Common myeloid progenitor, CD34-positive (primary cell): ENCODE measurements at regions not wholly inside any gene's neighbourhood (a gene's known extent, or its start where the extent isn't known, plus 50 kb on each side); places are given as distances from the start of the nearest gene placed in this dataset.

ENCODE experiments used
- CTCF ChIA-PET: fragments of 350-600 bp; sonication (Branson Sonifier 250); formaldehyde crosslinking; loops from one replicate; lab custom pipeline; 2021; ENCODE audit warnings: antibody characterized with exemption; lab: Charles Lee
- POLR2A ChIA-PET: fragments of 350-600 bp; sonication (Branson Sonifier 250); formaldehyde crosslinking; loops from one replicate; lab custom pipeline; 2021; ENCODE audit warnings: antibody characterized with exemption; lab: Charles Lee
- DNase-seq, 3 donors: peaks; one replicate each; pipeline versions ENCODE4 v3.0.0 to v3.0.0-alpha.2; 2013
- H3K27ac ChIP-seq, 2 experiments: 1 replicate in 1 of 2; 2 replicates in 1 of 2; pipeline ENCODE4 v1.7.0; 2013; ENCODE audit warnings: inconsistent platforms in 2 of 2, low read length in 2 of 2, mild to moderate bottlenecking in 2 of 2, low read depth in 1 of 2, moderate library complexity in 1 of 2; ENCODE audit not compliant: severe bottlenecking in 2 of 2, insufficient read depth in 1 of 2, poor library complexity in 1 of 2
- H3K27me3 ChIP-seq, 5 experiments: replicated peaks in 2 of 5; 1 replicate in 3 of 5; 2 replicates in 2 of 5; pipeline versions ENCODE4 v1.6.1 to v1.7.0; 2013; ENCODE audit warnings: low read length in 4 of 5, mild to moderate bottlenecking in 2 of 5, moderate library complexity in 2 of 5, inconsistent platforms in 1 of 5; ENCODE audit not compliant: insufficient read depth in 5 of 5, control insufficient read depth in 4 of 5
- H3K36me3 ChIP-seq, 4 experiments: 1 replicate in 2 of 4; 2 replicates in 2 of 4; pipeline versions ENCODE4 v1.6.1 to v1.7.0; 2013; ENCODE audit warnings: low read length in 3 of 4, control low read depth in 1 of 4, mild to moderate bottlenecking in 1 of 4; ENCODE audit not compliant: control insufficient read depth in 4 of 4, insufficient read depth in 4 of 4
- H3K4me1 ChIP-seq, 4 experiments: 1 replicate in 3 of 4; 2 replicates in 1 of 4; pipeline versions ENCODE4 v1.6.1 to v1.7.1; 2013; ENCODE audit warnings: low read length in 3 of 4, mild to moderate bottlenecking in 3 of 4, control low read depth in 1 of 4, inconsistent platforms in 1 of 4, moderate library complexity in 1 of 4; ENCODE audit not compliant: control insufficient read depth in 4 of 4, insufficient read depth in 4 of 4; ENCODE audit errors: control extremely low read depth in 1 of 4
- H3K4me3 ChIP-seq, 7 experiments: 1 replicate in 4 of 7; 2 replicates in 3 of 7; pipeline versions ENCODE4 v1.5.1 to v1.7.0; 2013; ENCODE audit warnings: mild to moderate bottlenecking in 7 of 7, low read length in 6 of 7, moderate library complexity in 6 of 7, inconsistent platforms in 2 of 7, low read depth in 2 of 7, control low read depth in 1 of 7; ENCODE audit not compliant: insufficient read depth in 4 of 7, control insufficient read depth in 1 of 7; ENCODE audit errors: extremely low read depth in 1 of 7
- H3K9me3 ChIP-seq, 5 experiments: 1 replicate in 4 of 5; 2 replicates in 1 of 5; pipeline versions ENCODE4 v1.6.1 to v1.7.1; 2013; ENCODE audit warnings: low read length in 4 of 5, mild to moderate bottlenecking in 2 of 5, inconsistent platforms in 1 of 5, low read depth in 1 of 5, moderate library complexity in 1 of 5; ENCODE audit not compliant: control insufficient read depth in 4 of 5, insufficient read depth in 2 of 5; ENCODE audit errors: control extremely low read depth in 1 of 5
- WGBS: methylation state at CpG from one replicate; pipeline ENCODE4 v1.1.5; 2013; ENCODE audit not compliant: insufficient coverage; 5-methylcytosine and 5-hydroxymethylcytosine counted together

DNA sequence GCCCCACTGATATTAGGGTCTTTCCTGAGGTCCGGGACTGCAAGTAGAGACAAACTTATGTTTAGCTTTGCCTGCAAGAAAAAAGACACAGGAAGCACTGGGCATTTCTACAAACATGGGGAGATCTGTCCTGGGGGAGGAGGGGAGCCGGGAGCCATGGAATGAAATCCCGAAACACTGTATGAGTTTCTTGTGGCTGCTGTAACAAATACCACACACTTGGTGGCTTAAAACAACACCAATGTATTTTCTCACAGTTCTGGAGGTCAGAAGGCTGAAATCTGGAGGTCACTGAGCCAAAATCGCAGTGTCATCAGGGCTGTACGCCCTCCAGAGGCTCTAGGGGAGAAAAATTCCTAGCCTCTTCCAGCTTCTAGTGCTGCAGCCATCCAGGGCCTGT, 114.0 kb upstream of the CHST15 start:
- H3K4me1 ChIP-seq = no peaks in the 10 kb centered on the region
- 98% methylated on average over 4 of the region's 5 CpGs for WGBS
- H3K36me3 ChIP-seq = no peaks in the 10 kb centered on the region
- peaks cover 0 to 3% (median 0%) of the 10 kb centered on the region in 5 experiments for H3K27me3 ChIP-seq
- ChIA-PET POLR2A (no interaction called here), CTCF (no interaction called here)
- no peak overlapping the region for H3K27ac ChIP-seq
- no peak for DNase-seq
- H3K4me3 ChIP-seq = no peak overlapping the region
- peaks cover 0 to 20% (median 9%) of the 10 kb centered on the region in 5 experiments for H3K9me3 ChIP-seq

- POLR2A ChIA-PET = no interaction called here
- Histone ChIP-seq H3K27me3 (peaks cover 0 to 3% (median 0%) of the 10 kb centered on the region in 5 experiments), H3K27ac (no peak overlapping the region), H3K4me3 (no peak overlapping the region), H3K4me1 (no peaks in the 10 kb centered on the region), H3K36me3 (no peaks in the 10 kb centered on the region), H3K9me3 (peaks cover 0 to 20% (median 7%) of the 10 kb centered on the region in 5 experiments)
- WGBS = 71% methylated on average over 4 of the region's 4 CpGs
- CTCF ChIA-PET = no interaction called here
- no peak for DNase-seq
These were observed 113.2 kb upstream of the CHST15 start for GRCh38 chr10:124206616-124207015.

DNA sequence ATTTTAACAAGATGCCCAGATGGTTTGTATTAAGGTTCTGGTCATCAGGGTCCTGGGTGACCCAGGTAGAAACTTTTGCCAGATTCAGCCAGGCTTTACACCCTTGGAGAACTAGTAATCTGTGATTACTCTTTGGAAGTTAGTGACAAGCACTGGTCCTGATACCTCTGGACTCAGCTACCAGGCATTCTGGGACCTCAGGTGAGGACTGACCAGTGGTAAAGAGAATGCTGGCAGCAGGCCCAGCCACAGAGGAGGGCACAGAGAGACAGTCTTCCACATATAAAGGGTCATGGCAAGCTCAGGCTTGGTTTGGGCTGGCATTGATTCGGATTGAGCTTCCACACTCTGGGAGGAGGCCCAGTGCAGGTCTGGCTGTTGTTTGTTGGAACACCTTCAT, 112.0 kb upstream of the CHST15 start:
- DNase-seq = no peak
- ChIA-PET CTCF (interaction anchor here (0.9 kb wide), 1 partner anchor 11 kb away, joined by 3 read pairs; no protein-coding TSS in a partner anchor), POLR2A (no interaction called here)
- Histone ChIP-seq H3K27ac (no peak overlapping the region), H3K27me3 (peaks cover 0 to 4% (median 0%) of the 10 kb centered on the region in 5 experiments), H3K4me3 (no peak overlapping the region), H3K9me3 (peaks cover 0 to 12% (median 7%) of the 10 kb centered on the region in 5 experiments), H3K4me1 (no peaks in the 10 kb centered on the region), H3K36me3 (no peaks in the 10 kb centered on the region)
- 100% methylated on average over 1 of the region's 1 CpG for WGBS

GRCh38 chr10:124204726-124205125, 111.3 kb upstream of the CHST15 start:
- CTCF ChIA-PET = no interaction called here
- 100% methylated on average over 3 of the region's 3 CpGs for WGBS
- H3K9me3 ChIP-seq = peaks cover 0 to 12% (median 5%) of the 10 kb centered on the region in 5 experiments

DNA sequence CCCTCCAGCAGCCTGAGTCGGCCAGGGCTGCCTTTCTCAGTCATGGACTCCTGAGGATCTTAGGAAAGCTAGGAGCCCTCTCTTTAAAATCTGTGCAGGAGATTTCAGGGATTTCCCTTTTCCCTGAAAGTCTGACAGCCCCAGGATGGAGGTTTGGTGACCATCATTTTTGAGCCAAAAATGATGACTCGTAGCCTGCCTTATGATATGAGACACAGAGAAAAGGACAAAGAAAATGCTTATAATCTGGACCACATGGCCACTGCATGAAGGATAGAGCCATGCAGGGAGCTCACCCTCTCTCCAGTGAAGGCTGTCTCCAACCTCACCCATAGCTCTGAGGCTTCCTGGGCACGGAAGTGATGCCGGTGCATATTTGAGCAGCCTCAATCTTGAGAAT, 106.6 kb upstream of the CHST15 start:
- CTCF ChIA-PET = interaction anchor here (0.7 to 1.1 kb wide), 2 partner anchors 9 to 42 kb away, joined by 3 to 4 read pairs; no protein-coding TSS in a partner anchor
- peaks cover 0 to 2% (median 0%) of the 10 kb centered on the region in 4 experiments for H3K4me1 ChIP-seq
- DNase-seq = no peak
- POLR2A ChIA-PET = no interaction called here
- WGBS = 100% methylated on average over 3 of the region's 4 CpGs
- H3K27ac ChIP-seq = no peak overlapping the region
- H3K9me3 ChIP-seq = no peaks in the 10 kb centered on the region
- H3K4me3 ChIP-seq = no peak overlapping the region
- H3K27me3 ChIP-seq = peaks cover 0 to 6% (median 2%) of the 10 kb centered on the region in 5 experiments
- no peaks in the 10 kb centered on the region for H3K36me3 ChIP-seq

More at GRCh38 chr10:124204726-124205125, 111.3 kb upstream of the CHST15 start:
- H3K27ac ChIP-seq = no peak overlapping the region
- POLR2A ChIA-PET = no interaction called here
- H3K36me3 ChIP-seq = no peaks in the 10 kb centered on the region
- no peaks in the 10 kb centered on the region for H3K4me1 ChIP-seq
- H3K27me3 ChIP-seq = peaks cover 0 to 6% (median 0%) of the 10 kb centered on the region in 5 experiments
- H3K4me3 ChIP-seq = no peak overlapping the region
- no peak for DNase-seq

- Histone ChIP-seq H3K36me3 (no peaks in the 10 kb centered on the region), H3K9me3 (no peaks in the 10 kb centered on the region), H3K27me3 (peaks cover 0 to 6% (median 2%) of the 10 kb centered on the region in 5 experiments), H3K27ac (no peak overlapping the region), H3K4me1 (peaks cover 0 to 2% (median 0%) of the 10 kb centered on the region in 4 experiments), H3K4me3 (no peak overlapping the region)
- CTCF ChIA-PET = interaction anchor here (0.5 kb wide), 1 partner anchor 166 kb away, joined by 4 read pairs; no protein-coding TSS in a partner anchor
- POLR2A ChIA-PET = no interaction called here
- no peak for DNase-seq
- 100% methylated on average over 1 of the region's 2 CpGs for WGBS
These were observed 105.5 kb upstream of the CHST15 start for GRCh38 chr10:124198871-124199270.

GRCh38 chr10:124198125-124198501, 104.7 kb upstream of the CHST15 start:
- Histone ChIP-seq H3K27me3 (peaks cover 0 to 6% (median 2%) of the 10 kb centered on the region in 5 experiments), H3K36me3 (no peaks in the 10 kb centered on the region), H3K4me3 (no peak overlapping the region), H3K4me1 (peaks cover 0 to 2% (median 0%) of the 10 kb centered on the region in 4 experiments), H3K9me3 (no peaks in the 10 kb centered on the region), H3K27ac (no peak overlapping the region)
- WGBS = 45% methylated on average over 3 of the region's 5 CpGs
- ChIA-PET CTCF (no interaction called here), POLR2A (no interaction called here)
- DNase-seq = no peak
